GM12878 (cell line): ENCODE measurements at regions not wholly inside any gene's neighbourhood (a gene's known extent, or its start where the extent isn't known, plus 50 kb on each side); places are given as distances from the start of the nearest gene placed in this dataset.

Experiments used
- ATAC-seq: fragments of 200-7000 bp; cut with Tn5 transposase; 3 replicates; pipeline ENCODE4 v1.9.1; 2020; ENCODE audit warnings: mild to moderate bottlenecking, moderate library complexity
- BruUV-seq: library from RNA; stranded (reverse); fragments of 400-500 nt; replicated peaks from 2 replicates; lab custom pipeline; 2021; lab: Mats Ljungman, UMichigan
- CTCF ChIA-PET: fragments of 300-600 bp; sonication (Branson Sonifier 250); formaldehyde crosslinking; extraction: SDS; loops from one replicate; lab custom pipeline; 2021; ENCODE audit warnings: inconsistent platforms; lab: Yijun Ruan, JAX
- POLR2A ChIA-PET: fragments of 350-600 bp; formaldehyde crosslinking; extraction: SDS; loops from one replicate; lab custom pipeline; 2021; ENCODE audit warnings: inconsistent platforms; lab: Charles Lee
- RAD21 ChIA-PET: fragments of 300-600 bp; sonication (Branson Sonifier 250); formaldehyde crosslinking; loops from one replicate; lab custom pipeline; 2023; ENCODE audit warnings: antibody characterized with exemption; ENCODE audit not compliant: unreplicated experiment; lab: Charles Lee
- SMC1A ChIA-PET: fragments of 300-600 bp; sonication (Branson Sonifier 250); formaldehyde crosslinking; loops from one replicate; lab custom pipeline; 2023; ENCODE audit not compliant: unreplicated experiment, uncharacterized antibody; lab: Charles Lee
- DNase-seq: peaks from one replicate; pipeline ENCODE4 v3.0.0-alpha.2; 2011; ENCODE audit warnings: low read depth, low spot score
- FAIRE-seq: peaks from 3 replicates; lab custom pipeline; 2011; peaks lifted over from hg19 to GRCh38; lab: Jason Lieb, UNC
- H2AFZ ChIP-seq: 2 replicates; pipeline ENCODE4 v1.6.0; 2011; ENCODE audit warnings: low read depth, low read length, control low read depth; ENCODE audit not compliant: control insufficient read depth
- H3K27ac ChIP-seq: 2 replicates; pipeline ENCODE4 v1.5.1; 2011; ENCODE audit warnings: control low read depth; ENCODE audit not compliant: control insufficient read depth, insufficient read depth
- H3K27me3 ChIP-seq, 2 experiments: replicated peaks in 1 of 2; 2 replicates each; pipeline versions ENCODE4 v1.6.0 to v1.6.1; 2011; ENCODE audit warnings: low read length in 1 of 2; ENCODE audit not compliant: control insufficient read depth in 2 of 2, insufficient read depth in 2 of 2
- H3K36me3 ChIP-seq, 2 experiments: 2 replicates each; pipeline ENCODE4 v1.5.1; 2011; ENCODE audit warnings: low read length in 1 of 2; ENCODE audit not compliant: control insufficient read depth in 2 of 2, insufficient read depth in 2 of 2
- H3K4me1 ChIP-seq: 2 replicates; pipeline ENCODE4 v1.6.1; 2011; ENCODE audit warnings: mild to moderate bottlenecking, low read length, moderate library complexity, mixed read lengths; ENCODE audit not compliant: control insufficient read depth, insufficient read depth
- H3K4me2 ChIP-seq: 2 replicates; pipeline ENCODE4 v1.6.0; 2011; ENCODE audit warnings: control low read depth; ENCODE audit not compliant: control insufficient read depth, insufficient read depth
- H3K4me3 ChIP-seq: fragments of 200-600 bp; sonication (generic); 2 replicates; pipeline ENCODE4 v1.5.1; 2016
- H3K79me2 ChIP-seq: 2 replicates; pipeline ENCODE4 v1.6.0; 2011; ENCODE audit warnings: low read length; ENCODE audit not compliant: control insufficient read depth, insufficient read depth
- H3K9ac ChIP-seq: 2 replicates; pipeline ENCODE4 v1.8.0; 2011; ENCODE audit warnings: low read length, control low read depth, mixed read lengths; ENCODE audit not compliant: control insufficient read depth, insufficient read depth
- H3K9me3 ChIP-seq: replicated peaks from 3 replicates; pipeline ENCODE4 v1.5.1; 2011; ENCODE audit warnings: mild to moderate bottlenecking, low read length; ENCODE audit not compliant: control insufficient read depth, insufficient read depth
- H4K20me1 ChIP-seq: 2 replicates; pipeline ENCODE4 v1.6.0; 2011; ENCODE audit not compliant: control insufficient read depth, insufficient read depth
- BCL3 ChIP-seq: IDR thresholded peaks from 2 replicates; pipeline ENCODE4 v1.6.1; 2011; ENCODE audit warnings: borderline replicate concordance, low read depth, mild to moderate bottlenecking, moderate library complexity, low read length; ENCODE audit not compliant: insufficient read depth, poor library complexity, severe bottlenecking
- CBFB ChIP-seq: IDR thresholded peaks from 2 replicates; pipeline ENCODE4 v1.6.1; 2016; ENCODE audit warnings: antibody characterized with exemption, low read depth
- CREM ChIP-seq: IDR thresholded peaks from 2 replicates; pipeline ENCODE4 v1.6.1; 2014; ENCODE audit warnings: antibody characterized with exemption, low read depth
- EP300 ChIP-seq, 2 experiments: fragments of 150-350 bp in 1 of 2; IDR thresholded peaks; 2 replicates each; pipeline ENCODE4 v1.6.1; 2011 to 2012; ENCODE audit warnings: low read depth in 2 of 2, low read length in 2 of 2, borderline replicate concordance in 1 of 2, improper control_type of control experiment in 1 of 2, inconsistent platforms in 1 of 2; ENCODE audit not compliant: control insufficient read depth in 1 of 2
- FOXK2 ChIP-seq: fragments of 450-650 bp; IDR thresholded peaks from 2 replicates; pipeline ENCODE4 v1.6.1; 2017; ENCODE audit warnings: mild to moderate bottlenecking, moderate library complexity
- HDAC6 ChIP-seq: fragments of 200-600 bp; sonication (generic); IDR thresholded peaks from one replicate; pipeline ENCODE4 v1.8.0; 2017; ENCODE audit warnings: antibody characterized with exemption; ENCODE audit not compliant: unreplicated experiment
- HSF1 ChIP-seq: fragments of 150-350 bp; IDR thresholded peaks from 2 replicates; pipeline ENCODE4 v1.6.1; 2014; ENCODE audit warnings: mild to moderate bottlenecking, low read depth, low read length
- MTA3 ChIP-seq: IDR thresholded peaks from 2 replicates; pipeline ENCODE4 v1.6.1; 2012; ENCODE audit warnings: low read length, inconsistent platforms, borderline replicate concordance
- MYB ChIP-seq: fragments of 150-350 bp; IDR thresholded peaks from 2 replicates; pipeline ENCODE4 v1.6.1; 2014; ENCODE audit warnings: mild to moderate bottlenecking, low read depth, low read length, borderline replicate concordance
- NFYB ChIP-seq: IDR thresholded peaks from 2 replicates; pipeline ENCODE4 v1.6.1; 2011; ENCODE audit warnings: low read depth, mild to moderate bottlenecking, low read length, improper control_type of control experiment, moderate library complexity; ENCODE audit not compliant: insufficient read depth
- NR2C2 ChIP-seq: IDR thresholded peaks from 2 replicates; pipeline ENCODE4 v1.6.1; 2011; ENCODE audit warnings: borderline replicate concordance, low read depth; ENCODE audit not compliant: control insufficient read depth, insufficient read length
- PKNOX1 ChIP-seq: fragments of 450-650 bp; IDR thresholded peaks from 2 replicates; pipeline ENCODE4 v1.6.1; 2016; ENCODE audit warnings: mild to moderate bottlenecking
- POU2F2 ChIP-seq: IDR thresholded peaks from 3 replicates; pipeline ENCODE4 v1.6.1; 2011; ENCODE audit warnings: low read depth, mild to moderate bottlenecking, low read length, borderline replicate concordance
- SIX5 ChIP-seq: IDR thresholded peaks from 2 replicates; pipeline ENCODE4 v1.6.1; 2011; ENCODE audit warnings: mild to moderate bottlenecking, low read depth, low read length, moderate library complexity; ENCODE audit not compliant: severe bottlenecking
- SREBF2 ChIP-seq: IDR thresholded peaks from 2 replicates; pipeline ENCODE4 v1.6.1; 2012; ENCODE audit warnings: mild to moderate bottlenecking, low read length
- SUZ12 ChIP-seq: fragments of 200-600 bp; sonication (generic); IDR thresholded peaks from one replicate; pipeline ENCODE4 v1.6.1; 2018; ENCODE audit warnings: antibody characterized with exemption, mild to moderate bottlenecking; ENCODE audit not compliant: unreplicated experiment
- TCF7 ChIP-seq: IDR thresholded peaks from 2 replicates; pipeline ENCODE4 v1.6.1; 2014; ENCODE audit warnings: antibody characterized with exemption, borderline replicate concordance
- ZNF622 ChIP-seq: fragments of 450-650 bp; IDR thresholded peaks from 2 replicates; pipeline ENCODE4 v1.6.1; 2017; ENCODE audit warnings: mild to moderate bottlenecking, inconsistent platforms
- in situ Hi-C: fragments of 300-500 bp; cut with MboI; formaldehyde crosslinking; loops from 9 replicates; pipeline ENCODE4 v1.14.3; 2018; ENCODE audit warnings: mixed read lengths
- intact Hi-C: fragments of 100-400 bp; cut with micrococcal nuclease; formaldehyde crosslinking; loops from one replicate; pipeline ENCODE4 v1.14.2; 2022; ENCODE audit not compliant: unreplicated experiment

GRCh38 chr5:28751396-28751795, 1713.0 kb upstream of the CDH9 start (continued):
- no peak for TF ChIP-seq BCL3
- no peak for TF ChIP-seq SUZ12
- TF ChIP-seq MYB = no peak
- TF ChIP-seq SIX5 = no peak
- TF ChIP-seq SREBF2 = no peak

GRCh38 chr5:28750251-28750650, 1711.9 kb upstream of the CDH9 start:
- Histone ChIP-seq H3K9ac (no peak overlapping the region), H3K27me3 (no peaks in the 10 kb centered on the region), H3K4me1 (no peaks in the 10 kb centered on the region), H2AFZ (no peak overlapping the region), H4K20me1 (no peaks in the 10 kb centered on the region), H3K9me3 (no peaks in the 10 kb centered on the region), H3K36me3 (no peaks in the 10 kb centered on the region), H3K27ac (no peak overlapping the region), H3K79me2 (no peaks in the 10 kb centered on the region), H3K4me3 (no peak overlapping the region), H3K4me2 (no peak overlapping the region)
- no peak for DNase-seq
- intact Hi-C loops = no loop called here
- ChIA-PET POLR2A (no interaction called here), SMC1A (no interaction called here), RAD21 (no interaction called here), CTCF (no interaction called here)
- no peak for FAIRE-seq
- in situ Hi-C loops = no loop called here
- no peak for ATAC-seq
- BruUV-seq = no TSS peak
- TF ChIP-seq CREM (no peak), TCF7 (no peak), PKNOX1 (no peak), FOXK2 (no peak), CBFB (no peak), HSF1 (no peak), MTA3 (no peak), NR2C2 (no peak), EP300 (IDR thresholded peaks at IDR 0.05; ENCODE audit: borderline replicate concordance in 1 of 2, control insufficient read depth in 1 of 2, low read depth in 2 of 2, low read length in 2 of 2) (no peak), HDAC6 (no peak), ZNF622 (no peak), BCL3 (no peak), POU2F2 (no peak), NFYB (no peak)
